Spleen (tissue), 7 donors: ENCODE measurements at regions not wholly inside any gene's neighbourhood (a gene's known extent, or its start where the extent isn't known, plus 50 kb on each side); places are given as distances from the start of the nearest gene placed in this dataset.

Experiments used
- POLR2A ChIP-seq, 3 donors: fragments of 450-650 bp; IDR thresholded peaks; one replicate each; pipeline ENCODE4 v1.5.1; 2017; ENCODE audit warnings: antibody characterized with exemption in 3 of 3, mild to moderate bottlenecking in 1 of 3
- TF ChIP-seq, protein P1 (sequence below), 11 experiments: fragments of 200-600 bp in 7 of 11; fragments of 450-650 bp in 4 of 11; sonication (generic) in 4 of 11; IDR thresholded peaks in 8 of 11; conservative IDR thresholded peaks in 3 of 11; 1 replicate in 7 of 11; 2 replicates in 4 of 11; pipeline versions ENCODE4 v1.4.0 to v1.8.0; 2016 to 2021; ENCODE audit warnings: antibody characterized with exemption in 11 of 11, inconsistent platforms in 4 of 11, mild to moderate bottlenecking in 1 of 11
- donor health status: DM: no; HTN: no; CAD: no; lungs with moderate emphysema.
- donor health status: DM: no; HTN: no; CAD: no.
- donor health status: DM: no; HTN: no; CAD: no.

DNA sequence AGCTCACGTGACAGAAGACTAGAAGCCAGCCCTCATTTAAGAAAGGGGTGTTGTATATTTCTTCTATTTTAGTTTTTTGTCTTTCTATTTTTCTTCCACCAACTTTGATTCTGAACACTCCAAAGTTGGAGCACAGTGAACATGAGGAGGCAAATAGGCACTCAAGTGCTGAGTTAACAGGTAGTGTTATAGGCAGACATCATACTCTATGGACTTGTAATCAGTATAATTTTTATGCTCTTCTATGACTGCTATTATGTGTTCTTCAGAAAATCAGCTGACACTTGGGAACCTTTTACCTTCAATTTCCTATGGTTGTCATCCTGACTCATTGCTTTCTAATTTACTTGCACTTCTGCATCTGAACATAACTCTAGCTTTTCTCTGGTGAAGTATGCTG is 396.3 kb upstream of the EYS start:
- TF ChIP-seq, protein P1, sequence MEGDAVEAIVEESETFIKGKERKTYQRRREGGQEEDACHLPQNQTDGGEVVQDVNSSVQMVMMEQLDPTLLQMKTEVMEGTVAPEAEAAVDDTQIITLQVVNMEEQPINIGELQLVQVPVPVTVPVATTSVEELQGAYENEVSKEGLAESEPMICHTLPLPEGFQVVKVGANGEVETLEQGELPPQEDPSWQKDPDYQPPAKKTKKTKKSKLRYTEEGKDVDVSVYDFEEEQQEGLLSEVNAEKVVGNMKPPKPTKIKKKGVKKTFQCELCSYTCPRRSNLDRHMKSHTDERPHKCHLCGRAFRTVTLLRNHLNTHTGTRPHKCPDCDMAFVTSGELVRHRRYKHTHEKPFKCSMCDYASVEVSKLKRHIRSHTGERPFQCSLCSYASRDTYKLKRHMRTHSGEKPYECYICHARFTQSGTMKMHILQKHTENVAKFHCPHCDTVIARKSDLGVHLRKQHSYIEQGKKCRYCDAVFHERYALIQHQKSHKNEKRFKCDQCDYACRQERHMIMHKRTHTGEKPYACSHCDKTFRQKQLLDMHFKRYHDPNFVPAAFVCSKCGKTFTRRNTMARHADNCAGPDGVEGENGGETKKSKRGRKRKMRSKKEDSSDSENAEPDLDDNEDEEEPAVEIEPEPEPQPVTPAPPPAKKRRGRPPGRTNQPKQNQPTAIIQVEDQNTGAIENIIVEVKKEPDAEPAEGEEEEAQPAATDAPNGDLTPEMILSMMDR (IDR thresholded peaks at IDR 0.05 in 8 of 11, conservative IDR thresholded peaks at IDR 0.05 in 3 of 11): no peak
- TF ChIP-seq POLR2A (IDR thresholded peaks at IDR 0.05): no peak
